ENCODE measurements at regions not wholly inside any gene's neighbourhood (a gene's known extent, or its start where the extent isn't known, plus 50 kb on each side); places are given as distances from the start of the nearest gene placed in this dataset.
"Not testable (repeated sequence)": the region's sequence is repeated elsewhere in the genome, so short reads cannot be mapped to it uniquely, and the experiment has no call there.

DNA sequence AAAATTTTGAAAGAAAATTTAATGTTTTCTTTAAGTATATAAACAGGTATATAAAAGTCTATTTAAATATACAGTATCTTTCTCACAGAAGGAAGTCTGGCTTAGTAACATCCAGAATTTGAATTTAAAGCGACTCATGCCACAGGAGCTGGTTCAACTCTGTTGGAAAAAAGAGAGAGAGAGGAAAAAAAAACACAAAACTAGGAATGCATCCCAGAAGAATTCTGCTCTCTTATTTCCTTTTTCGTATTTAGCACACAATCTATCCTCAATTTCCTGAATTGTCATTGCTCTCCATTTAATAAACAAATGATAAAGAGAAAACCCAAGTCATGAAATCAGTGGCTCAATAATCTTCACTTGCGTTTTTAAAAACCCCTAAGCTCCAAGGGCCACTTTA lies 107.5 kb upstream of the SCAF8 start:
- H3K27me3 Mint-ChIP-seq, result peaks cover 7% of the 10 kb centered on the region
- intact Hi-C loops (cut with micrococcal nuclease), result no loop called here
- H3K9me3 Mint-ChIP-seq, result peaks cover 4% of the 10 kb centered on the region
- H3K4me1 Mint-ChIP-seq, result no peaks in the 10 kb centered on the region
- H3K27ac Mint-ChIP-seq, result no peak overlapping the region
- no peak for DNase-seq
- no peaks in the 10 kb centered on the region for H3K36me3 Mint-ChIP-seq (ENCODE audit: low read depth)
- H3K4me3 Mint-ChIP-seq, result no peak overlapping the region

DNA sequence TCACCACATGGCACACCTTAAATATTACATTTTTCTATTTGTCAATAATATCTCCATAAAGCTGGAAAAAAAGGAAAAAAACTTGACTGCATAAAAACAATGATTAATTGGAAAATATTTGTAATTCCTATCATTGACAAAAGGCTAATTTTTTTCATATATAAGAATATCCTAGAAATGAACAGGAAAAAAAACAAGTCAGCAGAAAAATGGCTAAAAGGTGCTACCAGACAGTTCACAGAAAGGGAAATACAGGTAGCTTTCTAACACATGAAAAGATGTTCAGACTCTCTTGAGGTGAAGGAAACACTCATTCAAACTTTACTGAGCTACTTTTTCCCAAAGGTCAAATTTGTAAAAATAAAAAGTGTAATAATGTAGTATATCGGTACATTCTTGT lies 104.1 kb upstream of the SCAF8 start:
- no peak overlapping the region for H3K4me3 Mint-ChIP-seq
- no peak for DNase-seq
- intact Hi-C loops (cut with micrococcal nuclease), result no loop called here
- H3K9me3 Mint-ChIP-seq, result peaks cover 4% of the 10 kb centered on the region
- H3K36me3 Mint-ChIP-seq (ENCODE audit: low read depth), result no peaks in the 10 kb centered on the region
- no peaks in the 10 kb centered on the region for H3K4me1 Mint-ChIP-seq
- H3K27me3 Mint-ChIP-seq, result peaks cover 6% of the 10 kb centered on the region
- no peak overlapping the region for H3K27ac Mint-ChIP-seq

DNA sequence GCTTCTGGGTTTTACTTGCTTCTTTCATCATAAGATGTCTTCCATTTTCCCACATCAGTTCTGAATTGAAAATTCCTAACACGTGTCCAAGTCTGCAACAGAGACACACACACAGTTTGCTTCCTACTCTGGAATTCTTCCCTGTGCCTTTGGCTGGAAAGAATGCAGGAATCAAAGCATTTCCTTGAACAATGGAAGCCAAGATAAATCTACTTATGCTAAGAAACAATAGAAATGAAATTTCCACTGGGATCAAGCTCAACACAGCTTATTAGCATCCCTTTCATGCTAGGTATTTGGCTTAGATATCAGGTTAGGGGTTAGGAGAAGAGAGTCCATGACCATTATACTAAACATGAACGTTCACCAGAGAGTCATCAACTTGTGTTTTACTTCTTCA lies 101.1 kb upstream of the SCAF8 start:
- Mint-ChIP-seq H3K4me1 (no peaks in the 10 kb centered on the region), H3K4me3 (no peak overlapping the region), H3K27ac (no peak overlapping the region), H3K9me3 (no peaks in the 10 kb centered on the region), H3K27me3 (peaks cover 4% of the 10 kb centered on the region), H3K36me3 (ENCODE audit: low read depth) (no peaks in the 10 kb centered on the region)
- DNase-seq, result no peak
- intact Hi-C loops (cut with micrococcal nuclease), result no loop called here

DNA sequence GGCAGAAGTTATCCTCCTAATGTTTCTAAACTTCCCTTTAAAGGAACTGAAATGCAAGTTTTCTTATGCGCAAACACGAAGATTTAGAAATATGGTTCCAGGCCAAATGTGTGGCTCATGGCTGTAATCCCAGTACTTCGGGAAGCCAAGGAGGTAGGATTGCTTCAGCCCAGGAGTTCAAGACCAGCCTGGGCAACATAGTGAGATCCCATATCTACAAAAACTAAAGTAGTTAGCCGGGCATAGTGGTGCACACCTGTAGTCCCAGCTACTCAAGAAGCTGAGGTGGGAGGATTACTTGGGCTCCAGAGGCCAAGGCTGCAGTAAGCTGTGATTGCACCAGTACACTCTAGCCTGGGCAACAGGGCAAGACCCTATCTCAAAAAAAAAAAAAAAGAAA lies 95.8 kb upstream of the SCAF8 start:
- intact Hi-C loops (cut with micrococcal nuclease), result no loop called here
- Mint-ChIP-seq H3K9me3 (peaks cover 5% of the 10 kb centered on the region), H3K4me3 (no peak overlapping the region), H3K4me1 (no peaks in the 10 kb centered on the region), H3K36me3 (ENCODE audit: low read depth) (no peaks in the 10 kb centered on the region), H3K27ac (no peak overlapping the region), H3K27me3 (no peaks in the 10 kb centered on the region)
- no peak for DNase-seq

DNA sequence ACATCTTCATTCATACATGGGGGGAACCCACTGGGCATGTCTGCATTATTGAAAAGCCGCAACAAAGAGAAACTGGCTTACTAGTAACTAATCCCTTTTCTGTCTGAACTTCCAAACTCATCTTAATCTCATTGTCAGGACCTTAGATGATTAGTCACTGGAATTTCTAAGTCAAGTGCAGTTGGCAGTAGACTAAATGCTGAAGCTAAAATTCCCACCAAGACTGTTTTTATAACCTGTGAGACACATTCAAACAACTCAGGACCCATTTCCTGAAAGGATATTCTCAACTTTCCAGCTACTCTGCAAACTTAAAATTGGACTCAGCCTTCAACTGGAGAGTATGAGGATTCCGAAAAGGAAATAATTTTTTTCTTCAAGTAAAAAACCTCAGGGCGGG lies 94.8 kb upstream of the SCAF8 start:
- no peaks in the 10 kb centered on the region for H3K36me3 Mint-ChIP-seq (ENCODE audit: low read depth)
- no peak overlapping the region for H3K27ac Mint-ChIP-seq
- H3K9me3 Mint-ChIP-seq, result peaks cover 5% of the 10 kb centered on the region
- H3K27me3 Mint-ChIP-seq, result no peaks in the 10 kb centered on the region
- intact Hi-C loops (cut with micrococcal nuclease), result no loop called here
- DNase-seq, result no peak
- no peaks in the 10 kb centered on the region for H3K4me1 Mint-ChIP-seq
- H3K4me3 Mint-ChIP-seq, result no peak overlapping the region

DNA sequence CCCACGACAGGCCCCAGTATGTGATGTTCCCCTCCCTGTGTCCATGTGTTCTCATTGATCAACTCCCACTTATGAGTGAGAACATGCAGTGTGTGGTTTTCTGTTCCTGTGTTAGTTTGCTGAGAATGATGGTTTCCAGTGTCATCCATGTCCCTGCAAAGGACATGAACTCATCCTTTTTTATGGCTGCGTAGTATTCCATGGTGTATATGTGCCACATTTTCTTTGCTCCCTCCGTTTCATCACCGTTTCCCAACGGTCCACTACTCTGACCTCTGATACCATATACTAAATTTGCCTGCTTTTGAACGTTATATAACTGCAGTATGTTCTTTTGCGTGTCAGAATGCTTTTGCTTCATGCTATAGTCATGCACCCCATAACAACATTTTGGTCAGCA lies 94.0 kb upstream of the SCAF8 start:
- intact Hi-C loops (cut with micrococcal nuclease); H3K4me3 Mint-ChIP-seq; H3K36me3 Mint-ChIP-seq (ENCODE audit: low read depth); H3K4me1 Mint-ChIP-seq; H3K27me3 Mint-ChIP-seq; DNase-seq; H3K27ac Mint-ChIP-seq; H3K9me3 Mint-ChIP-seq: not testable (repeated sequence)

DNA sequence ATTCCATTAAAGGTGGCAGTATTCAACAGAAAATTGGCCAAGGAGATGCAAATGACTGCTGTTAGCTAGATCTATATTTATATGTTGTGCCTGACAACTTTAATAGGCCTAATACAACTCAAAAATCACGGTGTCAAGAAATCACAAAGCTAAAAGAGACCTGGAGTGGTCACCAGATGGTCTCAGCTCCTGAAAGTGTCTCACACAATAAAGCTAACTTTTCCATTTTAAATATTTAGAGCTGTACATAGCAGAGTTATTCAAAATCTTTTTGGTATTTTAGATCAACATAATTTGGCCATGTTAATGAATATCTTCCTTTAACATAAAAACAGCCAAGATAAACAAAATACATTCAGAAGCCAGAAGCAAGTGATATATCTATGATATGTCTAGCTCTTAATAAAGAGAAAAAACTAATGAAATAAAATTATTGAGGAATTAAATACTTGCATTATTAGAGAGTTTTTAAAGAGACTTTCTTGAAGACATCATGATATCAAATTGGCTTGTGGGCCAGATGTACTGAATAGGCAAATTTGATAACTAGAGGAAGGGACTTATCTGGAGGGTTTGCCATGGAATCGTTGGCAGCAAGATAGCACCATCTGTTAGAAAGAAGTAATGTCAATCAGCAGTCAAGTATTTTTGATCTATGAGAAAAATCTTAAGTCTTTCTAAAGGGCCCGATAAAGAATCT lies 84.9 kb upstream of the SCAF8 start:
- intact Hi-C loops (cut with micrococcal nuclease), result no loop called here
- no peak overlapping the region for H3K27ac Mint-ChIP-seq
- H3K36me3 Mint-ChIP-seq (ENCODE audit: low read depth), result no peaks in the 10 kb centered on the region

DNA sequence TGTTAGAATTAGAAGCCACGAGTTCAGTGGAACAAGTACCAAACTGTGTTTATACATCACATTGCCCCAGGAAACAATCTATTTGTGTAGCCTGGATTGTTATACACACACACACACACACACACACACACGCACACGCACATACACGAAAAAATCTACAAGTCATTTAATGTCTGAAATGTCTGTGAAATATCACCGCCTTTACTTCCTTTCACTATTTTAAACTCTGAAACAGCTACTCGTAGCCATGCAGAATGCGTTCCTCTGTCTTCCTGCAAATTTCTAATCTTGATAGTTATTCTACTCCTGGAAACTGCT lies 84.4 kb upstream of the SCAF8 start:
- Mint-ChIP-seq H3K27ac (no peak overlapping the region), H3K4me3 (no peak overlapping the region), H3K27me3 (peaks cover 7% of the 10 kb centered on the region), H3K4me1 (no peaks in the 10 kb centered on the region), H3K36me3 (ENCODE audit: low read depth) (no peaks in the 10 kb centered on the region), H3K9me3 (peaks cover 3% of the 10 kb centered on the region)
- no peak for DNase-seq
- intact Hi-C loops (cut with micrococcal nuclease), result no loop called here

More for the DNA sequence above, 84.9 kb upstream of the SCAF8 start:
- Mint-ChIP-seq H3K4me1 (no peaks in the 10 kb centered on the region), H3K9me3 (peaks cover 3% of the 10 kb centered on the region), H3K4me3 (no peak overlapping the region), H3K27me3 (peaks cover 7% of the 10 kb centered on the region)
- DNase-seq, result no peak

DNA sequence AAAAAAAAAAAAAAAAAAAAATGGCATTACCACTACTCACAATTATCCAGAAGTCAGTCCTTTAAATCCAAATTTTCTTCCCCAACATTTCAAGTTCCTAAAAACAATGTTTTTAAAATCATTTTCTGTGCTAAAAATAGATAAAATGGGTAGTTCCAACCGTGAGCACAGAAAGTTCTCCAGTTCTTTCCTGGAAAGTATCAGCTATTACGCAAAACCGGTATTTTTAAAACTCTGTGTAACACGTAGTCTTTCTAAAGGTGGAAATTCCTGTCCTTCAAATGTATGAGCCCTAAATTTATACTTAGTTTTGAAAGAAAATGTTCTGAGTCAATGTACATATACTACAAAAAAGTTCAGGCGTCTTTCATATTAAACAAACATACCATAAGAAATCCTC lies 83.5 kb upstream of the SCAF8 start:
- DNase-seq, result no peak
- H3K27me3 Mint-ChIP-seq, result peaks cover 7% of the 10 kb centered on the region
- no peaks in the 10 kb centered on the region for H3K4me1 Mint-ChIP-seq
- H3K4me3 Mint-ChIP-seq, result no peak overlapping the region
- intact Hi-C loops (cut with micrococcal nuclease), result no loop called here
- H3K36me3 Mint-ChIP-seq (ENCODE audit: low read depth), result no peaks in the 10 kb centered on the region
- H3K9me3 Mint-ChIP-seq, result peaks cover 3% of the 10 kb centered on the region
- H3K27ac Mint-ChIP-seq, result no peak overlapping the region

DNA sequence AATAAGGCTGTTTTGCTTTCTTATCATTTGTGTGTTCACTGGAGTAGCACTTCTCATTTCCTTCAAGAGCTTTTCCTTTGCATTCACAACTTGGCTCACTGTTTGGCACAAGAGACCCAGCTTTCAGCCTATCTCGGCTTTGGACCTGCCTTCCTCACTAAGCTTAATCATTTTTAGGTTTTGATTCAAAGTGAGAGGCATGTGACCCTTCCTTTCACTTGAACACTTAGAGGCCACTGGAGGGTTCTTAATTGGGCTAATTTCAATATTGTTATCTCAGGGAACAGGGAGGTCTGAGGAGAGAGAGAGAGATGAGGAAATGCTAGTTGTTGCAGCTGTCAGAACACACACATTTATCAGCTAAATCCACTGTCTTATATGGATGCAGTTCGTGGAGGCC lies 82.9 kb upstream of the SCAF8 start:
- no peak for DNase-seq
- Mint-ChIP-seq H3K36me3 (ENCODE audit: low read depth) (no peaks in the 10 kb centered on the region), H3K27me3 (peaks cover 7% of the 10 kb centered on the region), H3K4me1 (no peaks in the 10 kb centered on the region), H3K27ac (no peak overlapping the region), H3K4me3 (no peak overlapping the region), H3K9me3 (peaks cover 3% of the 10 kb centered on the region)
- intact Hi-C loops (cut with micrococcal nuclease), result no loop called here

DNA sequence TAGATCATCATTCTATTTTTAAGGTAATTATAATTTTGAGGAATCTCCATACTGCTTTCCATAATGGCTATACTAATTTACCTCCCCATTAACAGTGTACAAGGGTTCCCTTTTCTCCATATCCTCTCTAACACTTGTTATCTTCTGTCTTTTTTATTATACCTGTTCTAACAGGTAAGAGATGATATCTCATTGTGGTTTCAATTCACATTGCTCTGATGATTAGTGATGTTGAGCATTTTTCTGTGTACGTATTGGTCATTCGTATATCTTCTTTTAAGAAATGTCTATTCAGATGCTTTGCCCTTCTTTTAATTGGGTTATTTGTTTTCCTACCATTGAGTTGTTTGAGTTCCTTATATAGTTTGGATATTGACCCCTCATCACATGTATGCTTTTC lies 81.6 kb upstream of the SCAF8 start:
- no peak for DNase-seq
- no peaks in the 10 kb centered on the region for H3K4me1 Mint-ChIP-seq
- no peaks in the 10 kb centered on the region for H3K36me3 Mint-ChIP-seq (ENCODE audit: low read depth)
- intact Hi-C loops (cut with micrococcal nuclease), result no loop called here
- no peak overlapping the region for H3K27ac Mint-ChIP-seq
- no peak overlapping the region for H3K4me3 Mint-ChIP-seq
- H3K27me3 Mint-ChIP-seq, result peaks cover 7% of the 10 kb centered on the region
- H3K9me3 Mint-ChIP-seq, result peaks cover 3% of the 10 kb centered on the region

DNA sequence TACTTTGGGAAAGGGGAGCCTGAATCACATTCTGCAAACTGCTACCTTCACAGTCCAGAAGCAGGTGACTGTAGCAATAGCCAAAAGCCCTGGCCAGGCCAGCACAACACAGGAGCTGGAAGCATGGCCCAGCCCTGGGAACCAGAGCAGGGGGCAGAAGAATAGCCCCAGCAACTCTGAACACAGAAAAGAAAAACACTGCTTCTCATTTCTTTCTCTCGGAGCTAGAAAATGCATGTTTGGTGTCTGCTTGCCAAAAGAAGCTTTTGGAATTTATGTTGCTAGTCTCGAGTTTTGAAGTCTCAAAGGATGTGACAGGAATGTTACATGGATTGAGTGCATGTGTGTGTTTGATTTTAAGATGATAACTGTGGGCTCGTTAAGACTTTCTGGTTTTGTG lies 79.8 kb upstream of the SCAF8 start:
- Mint-ChIP-seq H3K4me3 (no peak overlapping the region), H3K4me1 (no peaks in the 10 kb centered on the region), H3K36me3 (ENCODE audit: low read depth) (no peaks in the 10 kb centered on the region), H3K9me3 (peaks cover 3% of the 10 kb centered on the region), H3K27ac (no peak overlapping the region), H3K27me3 (peaks cover 7% of the 10 kb centered on the region)
- intact Hi-C loops (cut with micrococcal nuclease), result no loop called here
- DNase-seq, result no peak

DNA sequence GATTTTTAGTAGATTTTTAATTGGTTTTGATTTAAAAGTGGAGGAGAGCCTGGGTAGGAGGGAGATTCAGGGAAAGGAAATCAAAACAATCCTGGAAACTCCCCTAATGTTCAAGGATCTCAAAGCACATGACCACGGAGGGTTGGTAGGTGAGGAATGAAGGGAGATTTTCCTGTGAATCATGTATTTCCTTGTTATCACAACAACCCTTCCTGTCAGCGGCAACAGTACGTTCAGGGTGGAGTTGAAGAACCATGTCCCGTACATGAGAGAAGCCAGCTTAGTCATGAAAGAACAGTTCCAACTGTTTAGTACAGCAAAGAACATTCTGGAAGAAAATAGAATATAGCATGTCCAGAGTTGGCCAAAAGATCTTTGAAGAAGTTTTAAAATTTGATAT lies 79.4 kb upstream of the SCAF8 start:
- no peaks in the 10 kb centered on the region for H3K36me3 Mint-ChIP-seq (ENCODE audit: low read depth)
- no peaks in the 10 kb centered on the region for H3K4me1 Mint-ChIP-seq
- intact Hi-C loops (cut with micrococcal nuclease), result no loop called here
- no peak overlapping the region for H3K4me3 Mint-ChIP-seq
- DNase-seq, result no peak
- peaks cover 3% of the 10 kb centered on the region for H3K9me3 Mint-ChIP-seq
- H3K27ac Mint-ChIP-seq, result no peak overlapping the region
- H3K27me3 Mint-ChIP-seq, result peaks cover 7% of the 10 kb centered on the region

DNA sequence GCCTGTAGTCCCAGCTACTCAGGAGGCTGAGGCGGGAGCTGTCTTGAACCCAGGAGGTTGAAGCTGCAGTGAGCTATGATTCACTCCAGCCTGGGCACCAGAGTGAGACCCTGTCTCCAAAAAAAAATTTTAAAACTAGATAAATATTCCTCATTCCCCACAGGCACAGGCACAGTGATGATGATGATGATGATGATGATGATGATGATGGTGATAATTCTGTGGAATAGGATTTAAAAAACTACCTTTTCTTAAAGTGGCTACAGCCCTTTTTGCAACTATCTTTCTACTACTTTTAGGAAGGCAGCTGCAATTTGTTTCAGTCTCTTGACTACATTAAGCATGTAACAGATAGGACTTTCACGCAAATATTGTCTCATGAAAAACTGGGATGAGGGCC lies 76.6 kb upstream of the SCAF8 start:
- Mint-ChIP-seq H3K27me3 (peaks cover 3% of the 10 kb centered on the region), H3K27ac (no peak overlapping the region)
- intact Hi-C loops (cut with micrococcal nuclease), result no loop called here

DNA sequence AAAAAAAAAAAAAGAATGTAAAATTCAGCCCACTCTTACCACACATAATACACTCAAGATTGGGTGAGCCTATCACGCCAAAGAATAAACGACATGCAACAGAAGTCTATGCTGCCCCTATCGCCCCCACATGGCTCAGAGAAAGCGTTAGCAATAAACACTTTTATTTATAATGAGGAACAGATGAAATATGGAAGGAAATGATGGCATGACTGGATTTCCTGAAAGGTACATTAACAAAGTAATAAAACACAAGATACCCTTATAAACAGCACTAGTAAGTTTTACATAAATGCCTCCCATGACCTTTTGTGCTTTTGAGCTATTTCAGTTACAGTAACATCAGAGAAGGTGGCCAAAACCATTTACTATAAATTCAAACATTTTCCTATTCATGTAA lies 71.4 kb upstream of the SCAF8 start:
- Mint-ChIP-seq H3K9me3 (no peaks in the 10 kb centered on the region), H3K27me3 (peaks cover 9% of the 10 kb centered on the region), H3K36me3 (ENCODE audit: low read depth) (no peaks in the 10 kb centered on the region), H3K4me1 (no peaks in the 10 kb centered on the region), H3K4me3 (no peak overlapping the region), H3K27ac (no peak overlapping the region)
- intact Hi-C loops (cut with micrococcal nuclease), result no loop called here
- no peak for DNase-seq

More for the DNA sequence above, 76.6 kb upstream of the SCAF8 start:
- Mint-ChIP-seq H3K4me3 (no peak overlapping the region), H3K4me1 (no peaks in the 10 kb centered on the region), H3K9me3 (no peaks in the 10 kb centered on the region), H3K36me3 (ENCODE audit: low read depth) (no peaks in the 10 kb centered on the region)
- DNase-seq, result no peak

All from activated CD4-positive, alpha-beta T cell treated with anti-CD3 and anti-CD28 coated beads, Interleukin-2, amount 10 ng/mL, durations not matched to agents 24 days and 14 days (primary cell).